ENCODE measurements at regions not wholly inside any gene's neighbourhood (a gene's known extent, or its start where the extent isn't known, plus 50 kb on each side); places are given as distances from the start of the nearest gene placed in this dataset.

- TF ChIP-seq EP300 (IDR thresholded peaks at IDR 0.05): no peak
- TF ChIP-seq, protein P1, sequence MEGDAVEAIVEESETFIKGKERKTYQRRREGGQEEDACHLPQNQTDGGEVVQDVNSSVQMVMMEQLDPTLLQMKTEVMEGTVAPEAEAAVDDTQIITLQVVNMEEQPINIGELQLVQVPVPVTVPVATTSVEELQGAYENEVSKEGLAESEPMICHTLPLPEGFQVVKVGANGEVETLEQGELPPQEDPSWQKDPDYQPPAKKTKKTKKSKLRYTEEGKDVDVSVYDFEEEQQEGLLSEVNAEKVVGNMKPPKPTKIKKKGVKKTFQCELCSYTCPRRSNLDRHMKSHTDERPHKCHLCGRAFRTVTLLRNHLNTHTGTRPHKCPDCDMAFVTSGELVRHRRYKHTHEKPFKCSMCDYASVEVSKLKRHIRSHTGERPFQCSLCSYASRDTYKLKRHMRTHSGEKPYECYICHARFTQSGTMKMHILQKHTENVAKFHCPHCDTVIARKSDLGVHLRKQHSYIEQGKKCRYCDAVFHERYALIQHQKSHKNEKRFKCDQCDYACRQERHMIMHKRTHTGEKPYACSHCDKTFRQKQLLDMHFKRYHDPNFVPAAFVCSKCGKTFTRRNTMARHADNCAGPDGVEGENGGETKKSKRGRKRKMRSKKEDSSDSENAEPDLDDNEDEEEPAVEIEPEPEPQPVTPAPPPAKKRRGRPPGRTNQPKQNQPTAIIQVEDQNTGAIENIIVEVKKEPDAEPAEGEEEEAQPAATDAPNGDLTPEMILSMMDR (IDR thresholded peaks at IDR 0.05): no peak
Measured at GRCh38 chr2:144894612-144895599, 375.0 kb upstream of the ZEB2 start.
